BE2C (cell line): ENCODE measurements at regions not wholly inside any gene's neighbourhood (a gene's known extent, or its start where the extent isn't known, plus 50 kb on each side); places are given as distances from the start of the nearest gene placed in this dataset.
"Not testable (repeated sequence)": the region's sequence is repeated elsewhere in the genome, so short reads cannot be mapped to it uniquely, and the experiment has no call there.

Experiments
- DNase-seq: peaks from one replicate; pipeline ENCODE4 v3.0.0-alpha.2; 2020
- H3K27me3 ChIP-seq: fragments of 250-450 bp; sonication (Bioruptor Pico); 2 replicates; pipeline ENCODE4 v1.5.1; 2020; ENCODE audit warnings: mild to moderate bottlenecking
- H3K36me3 ChIP-seq: fragments of 250-450 bp; sonication (Bioruptor Pico); 2 replicates; pipeline ENCODE4 v1.5.1; 2020; ENCODE audit warnings: mild to moderate bottlenecking
- H3K4me1 ChIP-seq: fragments of 250-450 bp; sonication (Bioruptor Pico); 2 replicates; pipeline ENCODE4 v1.5.1; 2020
- H3K4me3 ChIP-seq: 2 replicates; pipeline ENCODE4 v1.5.1; 2011; ENCODE audit warnings: low read depth, low read length
- H3K9me3 ChIP-seq: fragments of 250-450 bp; sonication (Bioruptor Pico); 2 replicates; pipeline ENCODE4 v1.5.1; 2020
- TF ChIP-seq, protein P1 (sequence below): IDR thresholded peaks from 2 replicates; pipeline ENCODE4 v1.5.1; 2012; ENCODE audit warnings: mild to moderate bottlenecking, low read depth, low read length

DNA sequence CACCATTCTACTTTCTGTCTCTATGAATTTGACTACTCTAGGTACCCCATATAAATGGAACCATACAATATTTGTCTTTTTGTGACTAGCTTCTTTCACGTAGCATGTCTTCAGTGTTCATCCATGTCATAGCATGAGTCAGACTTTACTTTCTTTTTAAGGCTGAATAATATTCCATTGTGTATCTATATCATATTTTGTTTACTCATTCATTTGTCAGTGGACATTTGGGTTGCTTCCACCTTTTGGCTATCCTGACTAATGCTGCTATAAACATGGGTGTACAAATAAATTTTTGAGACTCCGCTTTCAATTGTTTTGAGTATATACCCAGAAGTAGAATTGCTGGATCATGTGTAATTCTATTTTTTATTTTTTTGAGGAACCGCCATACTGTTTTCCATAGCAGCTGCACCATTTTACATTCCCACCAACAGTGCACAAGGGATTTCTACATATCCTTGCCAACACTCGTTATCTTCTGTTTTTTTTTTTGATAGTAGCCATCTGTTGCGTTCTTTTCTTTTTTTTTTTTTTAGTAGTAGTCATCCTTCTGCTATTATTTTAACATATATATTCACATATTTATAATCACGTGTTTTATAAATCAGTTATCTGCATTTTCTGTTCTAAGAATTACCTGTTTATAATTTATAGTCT lies 158.0 kb upstream of the MED14 start:
- Histone ChIP-seq H3K4me3 (no peak overlapping the region), H3K36me3 (no peaks in the 10 kb centered on the region), H3K9me3 (no peaks in the 10 kb centered on the region), H3K4me1 (no peaks in the 10 kb centered on the region), H3K27me3 (no peaks in the 10 kb centered on the region)
- TF ChIP-seq, protein P1, sequence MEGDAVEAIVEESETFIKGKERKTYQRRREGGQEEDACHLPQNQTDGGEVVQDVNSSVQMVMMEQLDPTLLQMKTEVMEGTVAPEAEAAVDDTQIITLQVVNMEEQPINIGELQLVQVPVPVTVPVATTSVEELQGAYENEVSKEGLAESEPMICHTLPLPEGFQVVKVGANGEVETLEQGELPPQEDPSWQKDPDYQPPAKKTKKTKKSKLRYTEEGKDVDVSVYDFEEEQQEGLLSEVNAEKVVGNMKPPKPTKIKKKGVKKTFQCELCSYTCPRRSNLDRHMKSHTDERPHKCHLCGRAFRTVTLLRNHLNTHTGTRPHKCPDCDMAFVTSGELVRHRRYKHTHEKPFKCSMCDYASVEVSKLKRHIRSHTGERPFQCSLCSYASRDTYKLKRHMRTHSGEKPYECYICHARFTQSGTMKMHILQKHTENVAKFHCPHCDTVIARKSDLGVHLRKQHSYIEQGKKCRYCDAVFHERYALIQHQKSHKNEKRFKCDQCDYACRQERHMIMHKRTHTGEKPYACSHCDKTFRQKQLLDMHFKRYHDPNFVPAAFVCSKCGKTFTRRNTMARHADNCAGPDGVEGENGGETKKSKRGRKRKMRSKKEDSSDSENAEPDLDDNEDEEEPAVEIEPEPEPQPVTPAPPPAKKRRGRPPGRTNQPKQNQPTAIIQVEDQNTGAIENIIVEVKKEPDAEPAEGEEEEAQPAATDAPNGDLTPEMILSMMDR, result no peak
- no peak for DNase-seq

DNA sequence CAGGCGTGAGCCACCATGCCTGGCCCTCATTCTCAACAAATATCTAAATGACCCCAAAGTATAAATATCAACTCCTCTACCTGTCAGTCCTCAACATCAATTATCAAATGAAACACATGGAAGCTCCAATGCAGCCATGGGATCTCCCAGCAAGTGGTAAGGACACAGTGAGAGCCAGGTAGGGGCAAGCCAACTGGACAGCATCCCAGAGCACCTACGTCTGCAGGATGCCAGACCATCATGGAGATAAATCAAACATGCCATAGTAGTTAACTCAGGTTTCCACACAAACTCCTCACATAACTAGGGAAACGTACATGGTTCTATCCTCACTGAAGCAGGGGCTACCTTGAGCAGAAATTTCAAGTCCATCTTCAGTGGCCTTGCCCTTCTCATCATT lies 159.9 kb upstream of the MED14 start:
- DNase-seq, result no peak
- H3K4me3 ChIP-seq, result no peak overlapping the region
- H3K9me3 ChIP-seq, result no peaks in the 10 kb centered on the region
- H3K4me1 ChIP-seq, result no peaks in the 10 kb centered on the region
- TF ChIP-seq, protein P1, result no peak
- no peaks in the 10 kb centered on the region for H3K36me3 ChIP-seq
- H3K27me3 ChIP-seq, result no peaks in the 10 kb centered on the region

DNA sequence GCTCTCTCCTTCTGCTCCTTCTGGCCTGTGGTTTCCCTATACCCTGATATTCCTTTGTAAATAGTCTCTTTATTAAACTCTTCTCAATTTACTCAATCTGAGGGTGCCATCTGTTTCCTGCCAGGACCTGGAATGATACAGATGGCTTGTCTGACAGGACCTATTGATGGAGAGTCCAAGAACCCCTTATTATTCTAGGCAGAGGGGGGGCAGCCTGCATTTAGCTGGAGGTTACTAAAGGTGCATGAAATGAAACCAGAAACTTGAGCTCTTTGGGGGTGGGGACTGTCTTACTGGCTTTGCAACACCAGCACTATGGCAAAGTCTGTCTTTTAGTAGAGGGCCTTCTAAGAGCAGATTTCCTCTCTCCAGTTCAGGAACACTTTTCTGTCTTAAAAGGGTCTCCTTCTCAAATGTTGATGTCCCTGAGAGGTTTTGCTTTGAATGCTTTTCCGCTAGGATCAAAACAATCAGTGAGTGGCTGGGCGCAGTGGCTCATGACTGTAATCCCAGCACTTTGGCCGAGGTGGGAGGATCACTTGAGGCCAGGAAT lies 162.5 kb upstream of the MED14 start:
- H3K27me3 ChIP-seq, result no peaks in the 10 kb centered on the region
- no peaks in the 10 kb centered on the region for H3K36me3 ChIP-seq
- no peaks in the 10 kb centered on the region for H3K4me1 ChIP-seq
- DNase-seq, result no peak
- H3K9me3 ChIP-seq, result no peaks in the 10 kb centered on the region
- TF ChIP-seq, protein P1, result no peak
- H3K4me3 ChIP-seq, result no peak overlapping the region

DNA sequence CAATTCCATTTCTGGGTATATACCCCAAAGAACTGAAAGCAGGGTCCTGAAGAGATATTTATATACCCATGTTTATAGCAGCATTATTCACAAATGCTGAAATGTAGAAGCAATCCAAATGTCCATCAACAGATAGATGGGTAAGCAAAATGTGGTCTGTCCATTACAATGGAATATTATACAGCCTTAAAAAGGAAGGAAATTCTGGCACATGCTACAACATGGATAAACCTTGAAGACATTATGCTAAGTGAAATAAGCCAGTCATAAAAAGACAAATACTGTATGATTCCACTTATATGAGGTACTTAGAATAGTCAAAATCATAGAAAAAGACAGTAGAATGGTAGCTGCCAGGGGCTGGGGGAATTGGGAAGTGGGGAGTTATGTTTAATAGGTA lies 169.4 kb upstream of the MED14 start:
- not testable (repeated sequence) for H3K4me1 ChIP-seq, DNase-seq, H3K4me3 ChIP-seq, H3K9me3 ChIP-seq, H3K36me3 ChIP-seq, H3K27me3 ChIP-seq

DNA sequence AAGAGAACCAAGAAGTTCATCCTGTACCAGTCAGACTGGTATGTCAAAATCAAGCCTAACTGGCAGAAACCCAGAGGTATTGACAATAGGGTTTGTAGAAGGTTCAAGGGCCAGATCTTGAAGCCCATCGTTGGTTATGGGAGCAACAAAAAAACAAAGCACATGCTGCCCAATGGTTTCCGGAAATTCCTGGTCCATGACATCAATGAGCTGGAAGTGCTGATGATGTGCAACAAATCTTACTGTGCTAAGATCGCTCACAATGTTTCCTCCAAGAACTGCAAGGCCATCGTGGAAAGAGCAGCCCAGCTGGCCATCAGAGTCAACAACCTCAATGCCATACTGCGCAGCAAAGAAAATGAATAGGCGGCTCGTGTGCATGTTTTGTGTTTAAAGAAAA lies 172.7 kb upstream of the MED14 start:
- Histone ChIP-seq H3K27me3 (no peaks in the 10 kb centered on the region), H3K4me1 (no peaks in the 10 kb centered on the region), H3K36me3 (no peaks in the 10 kb centered on the region), H3K9me3 (no peaks in the 10 kb centered on the region), H3K4me3 (no peak overlapping the region)
- no peak for DNase-seq
- TF ChIP-seq, protein P1, result no peak

DNA sequence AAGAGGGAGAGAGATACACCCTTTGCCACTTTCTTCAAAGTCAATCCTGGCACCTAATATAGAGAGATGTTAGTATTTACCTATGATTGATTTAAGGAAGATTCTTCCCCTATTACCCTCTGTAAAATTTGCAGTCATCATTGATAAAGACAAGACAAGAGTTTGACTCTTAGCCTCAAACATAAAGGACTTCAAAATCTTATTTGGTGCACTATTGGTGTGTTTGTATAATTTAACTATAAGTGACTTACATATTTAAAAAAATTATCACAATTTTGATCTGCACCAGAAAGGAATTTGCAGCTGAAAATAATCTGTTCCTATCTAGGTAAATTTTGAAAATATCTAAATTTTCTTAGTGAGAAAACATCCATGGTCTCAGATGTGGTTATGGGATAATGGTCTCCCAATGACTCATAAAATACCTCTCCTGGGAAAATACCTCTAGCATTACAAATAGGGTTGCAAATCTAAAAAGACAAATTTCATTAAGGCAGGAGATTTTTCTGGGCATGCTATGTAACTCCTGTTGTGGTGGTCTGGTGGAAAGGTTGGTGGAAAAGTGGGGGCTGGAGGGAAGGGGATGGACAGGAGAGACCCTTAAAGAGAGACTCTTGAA lies 173.6 kb upstream of the MED14 start:
- no peak for DNase-seq
- TF ChIP-seq, protein P1, result no peak
- no peaks in the 10 kb centered on the region for H3K9me3 ChIP-seq
- no peaks in the 10 kb centered on the region for H3K36me3 ChIP-seq
- no peaks in the 10 kb centered on the region for H3K4me1 ChIP-seq
- H3K4me3 ChIP-seq, result no peak overlapping the region
- H3K27me3 ChIP-seq, result no peaks in the 10 kb centered on the region
